WTC11 (cell line): ENCODE measurements at regions not wholly inside any gene's neighbourhood (a gene's known extent, or its start where the extent isn't known, plus 50 kb on each side); places are given as distances from the start of the nearest gene placed in this dataset.

Source experiments
- JUN ChIP-seq: sonication (generic); formaldehyde crosslinking; IDR thresholded peaks from 2 replicates; pipeline ENCODE4 v1.8.0; 2023; ENCODE audit warnings: mild to moderate bottlenecking, missing genetic modification reagents
- SMAD4 ChIP-seq: sonication (generic); formaldehyde crosslinking; IDR thresholded peaks from 2 replicates; pipeline ENCODE4 v1.8.0; 2022; ENCODE audit warnings: mild to moderate bottlenecking, missing genetic modification reagents
- SP1 ChIP-seq: sonication (generic); formaldehyde crosslinking; conservative IDR thresholded peaks from 2 replicates; pipeline ENCODE4 v1.8.1; 2022; ENCODE audit warnings: missing genetic modification reagents
- ZNF416 ChIP-seq: fragments of 250-450 bp; sonication (Bioruptor Pico); IDR thresholded peaks from 2 replicates; pipeline ENCODE4 v1.9.0; 2021; ENCODE audit warnings: mild to moderate bottlenecking, inconsistent platforms
- TF ChIP-seq, protein P1 (sequence below): fragments of 200-600 bp; IDR thresholded peaks from 2 replicates; pipeline ENCODE4 v1.8.0; 2022; ENCODE audit warnings: antibody characterized with exemption
- TF ChIP-seq, protein P2 (sequence below): fragments of 250-450 bp; sonication (Bioruptor Pico); IDR thresholded peaks from 2 replicates; pipeline ENCODE4 v1.9.0; 2021; ENCODE audit warnings: moderate library complexity, mild to moderate bottlenecking, inconsistent platforms, borderline replicate concordance
- TF ChIP-seq, protein P3 (sequence below): sonication (generic); formaldehyde crosslinking; IDR thresholded peaks from 2 replicates; pipeline ENCODE4 v1.8.1; 2023; ENCODE audit warnings: mild to moderate bottlenecking, missing genetic modification reagents, moderate library complexity
- TF ChIP-seq, protein P4 (sequence below): sonication (generic); formaldehyde crosslinking; IDR thresholded peaks from 2 replicates; pipeline ENCODE4 v1.8.1; 2023; ENCODE audit warnings: mild to moderate bottlenecking, missing genetic modification reagents

DNA sequence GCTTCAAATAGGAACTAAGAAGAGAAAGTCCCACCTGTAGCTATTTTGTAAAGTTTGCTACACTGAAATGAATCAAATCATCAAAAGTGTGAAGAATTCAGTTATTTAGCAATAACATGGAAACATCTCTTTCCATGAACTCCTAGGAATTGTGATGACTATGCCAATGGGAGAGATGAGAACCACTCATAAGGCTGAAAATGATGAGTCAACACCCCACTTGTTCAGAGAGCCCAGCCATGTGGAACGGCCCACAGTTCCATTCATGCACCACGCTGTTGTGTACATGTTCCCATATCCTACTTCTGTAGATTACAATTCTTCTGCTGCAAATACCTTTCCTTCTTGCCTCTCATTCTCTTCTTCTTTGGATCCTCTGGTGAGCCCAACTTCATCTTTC lies 645.5 kb upstream of the ID2 start:
- TF ChIP-seq, protein P1, sequence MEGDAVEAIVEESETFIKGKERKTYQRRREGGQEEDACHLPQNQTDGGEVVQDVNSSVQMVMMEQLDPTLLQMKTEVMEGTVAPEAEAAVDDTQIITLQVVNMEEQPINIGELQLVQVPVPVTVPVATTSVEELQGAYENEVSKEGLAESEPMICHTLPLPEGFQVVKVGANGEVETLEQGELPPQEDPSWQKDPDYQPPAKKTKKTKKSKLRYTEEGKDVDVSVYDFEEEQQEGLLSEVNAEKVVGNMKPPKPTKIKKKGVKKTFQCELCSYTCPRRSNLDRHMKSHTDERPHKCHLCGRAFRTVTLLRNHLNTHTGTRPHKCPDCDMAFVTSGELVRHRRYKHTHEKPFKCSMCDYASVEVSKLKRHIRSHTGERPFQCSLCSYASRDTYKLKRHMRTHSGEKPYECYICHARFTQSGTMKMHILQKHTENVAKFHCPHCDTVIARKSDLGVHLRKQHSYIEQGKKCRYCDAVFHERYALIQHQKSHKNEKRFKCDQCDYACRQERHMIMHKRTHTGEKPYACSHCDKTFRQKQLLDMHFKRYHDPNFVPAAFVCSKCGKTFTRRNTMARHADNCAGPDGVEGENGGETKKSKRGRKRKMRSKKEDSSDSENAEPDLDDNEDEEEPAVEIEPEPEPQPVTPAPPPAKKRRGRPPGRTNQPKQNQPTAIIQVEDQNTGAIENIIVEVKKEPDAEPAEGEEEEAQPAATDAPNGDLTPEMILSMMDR, result no peak
- TF ChIP-seq, protein P2, sequence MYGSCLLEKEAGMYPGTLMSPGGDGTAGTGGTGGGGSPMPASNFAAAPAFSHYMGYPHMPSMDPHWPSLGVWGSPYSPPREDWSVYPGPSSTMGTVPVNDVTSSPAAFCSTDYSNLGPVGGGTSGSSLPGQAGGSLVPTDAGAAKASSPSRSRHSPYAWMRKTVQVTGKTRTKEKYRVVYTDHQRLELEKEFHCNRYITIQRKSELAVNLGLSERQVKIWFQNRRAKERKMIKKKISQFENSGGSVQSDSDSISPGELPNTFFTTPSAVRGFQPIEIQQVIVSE (CRISPR knock-in tag), result no peak
- no peak for TF ChIP-seq ZNF416 (CRISPR knock-in tag)
- TF ChIP-seq SMAD4 (CRISPR knock-in tag), result no peak
- TF ChIP-seq, protein P3, sequence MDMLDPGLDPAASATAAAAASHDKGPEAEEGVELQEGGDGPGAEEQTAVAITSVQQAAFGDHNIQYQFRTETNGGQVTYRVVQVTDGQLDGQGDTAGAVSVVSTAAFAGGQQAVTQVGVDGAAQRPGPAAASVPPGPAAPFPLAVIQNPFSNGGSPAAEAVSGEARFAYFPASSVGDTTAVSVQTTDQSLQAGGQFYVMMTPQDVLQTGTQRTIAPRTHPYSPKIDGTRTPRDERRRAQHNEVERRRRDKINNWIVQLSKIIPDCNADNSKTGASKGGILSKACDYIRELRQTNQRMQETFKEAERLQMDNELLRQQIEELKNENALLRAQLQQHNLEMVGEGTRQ, result no peak
- TF ChIP-seq, protein P4, sequence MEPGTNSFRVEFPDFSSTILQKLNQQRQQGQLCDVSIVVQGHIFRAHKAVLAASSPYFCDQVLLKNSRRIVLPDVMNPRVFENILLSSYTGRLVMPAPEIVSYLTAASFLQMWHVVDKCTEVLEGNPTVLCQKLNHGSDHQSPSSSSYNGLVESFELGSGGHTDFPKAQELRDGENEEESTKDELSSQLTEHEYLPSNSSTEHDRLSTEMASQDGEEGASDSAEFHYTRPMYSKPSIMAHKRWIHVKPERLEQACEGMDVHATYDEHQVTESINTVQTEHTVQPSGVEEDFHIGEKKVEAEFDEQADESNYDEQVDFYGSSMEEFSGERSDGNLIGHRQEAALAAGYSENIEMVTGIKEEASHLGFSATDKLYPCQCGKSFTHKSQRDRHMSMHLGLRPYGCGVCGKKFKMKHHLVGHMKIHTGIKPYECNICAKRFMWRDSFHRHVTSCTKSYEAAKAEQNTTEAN (CRISPR knock-in tag), result no peak
- no peak for TF ChIP-seq JUN (CRISPR knock-in tag)
- no peak for TF ChIP-seq SP1
